Urothelium cell line (cell line): ENCODE measurements at regions not wholly inside any gene's neighbourhood (a gene's known extent, or its start where the extent isn't known, plus 50 kb on each side); places are given as distances from the start of the nearest gene placed in this dataset.

Source experiments
- DNase-seq: peaks from one replicate; pipeline ENCODE4 v3.0.0; 2011; ENCODE audit warnings: low spot score, mixed read lengths
- FAIRE-seq: peaks from 2 replicates; lab custom pipeline; 2011; peaks lifted over from hg19 to GRCh38; lab: Jason Lieb, UNC

DNA sequence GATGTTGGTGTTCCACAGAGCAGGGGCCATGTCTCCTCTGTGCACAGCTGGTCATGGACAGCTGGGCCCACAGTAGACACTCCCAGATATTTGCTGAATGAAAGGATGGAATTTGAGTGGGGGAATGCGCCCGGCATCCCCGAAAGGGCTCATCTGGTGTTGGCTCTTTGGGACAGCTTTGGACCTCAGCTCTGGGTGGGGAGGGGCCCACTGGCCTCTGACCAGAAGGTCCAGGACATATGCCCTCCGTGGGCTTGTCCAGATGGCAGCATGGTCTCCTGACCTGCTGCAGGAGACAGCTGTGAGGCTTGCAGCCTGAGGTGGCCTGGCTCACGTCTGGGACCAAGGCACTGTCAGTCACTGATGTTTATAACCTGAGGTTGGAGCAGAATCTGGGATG lies 160.4 kb upstream of the AJAP1 start:
- DNase-seq (no peak), FAIRE-seq (no peak)

DNA sequence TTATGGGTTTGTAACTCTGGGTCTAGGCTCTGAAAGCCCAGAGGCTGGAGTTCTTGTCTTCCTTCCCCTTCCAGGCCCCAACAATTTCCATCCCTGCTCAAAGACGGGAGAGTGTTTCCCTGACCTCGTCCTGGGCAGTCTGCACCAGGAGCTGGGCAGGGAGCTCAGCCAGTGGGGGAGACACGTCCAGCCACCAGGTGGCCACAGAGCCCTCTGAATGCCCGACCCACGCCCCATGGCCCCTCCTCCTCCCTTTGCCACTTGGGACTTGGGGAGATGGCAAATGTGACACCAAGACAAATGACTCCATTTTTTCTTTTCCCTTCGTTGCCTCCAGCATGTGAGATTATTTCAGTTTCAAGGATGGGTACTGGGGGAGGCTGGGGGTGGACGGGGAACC lies 159.9 kb upstream of the AJAP1 start:
- FAIRE-seq (no peak), DNase-seq (peak; percentile 10)

DNA sequence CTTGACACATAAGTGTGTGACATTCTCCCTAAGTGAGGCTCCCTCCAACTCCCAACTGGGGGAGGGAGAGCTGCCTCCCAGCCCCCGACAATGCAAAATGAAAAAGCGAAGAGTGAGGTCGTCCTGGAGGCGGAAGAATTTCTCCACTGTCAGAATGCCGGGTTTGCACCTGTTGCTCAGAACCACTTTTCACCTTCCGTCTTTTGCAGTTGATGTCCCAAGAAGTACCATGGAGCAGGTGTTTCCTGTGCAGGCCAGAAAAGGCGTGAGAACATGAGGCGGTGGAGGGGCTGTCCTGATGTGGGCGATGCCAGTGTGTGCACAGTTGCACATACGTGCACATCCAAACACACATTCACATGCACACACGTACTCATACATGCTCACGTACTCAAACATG lies 158.6 kb upstream of the AJAP1 start:
- no peak for FAIRE-seq
- DNase-seq: no peak

DNA sequence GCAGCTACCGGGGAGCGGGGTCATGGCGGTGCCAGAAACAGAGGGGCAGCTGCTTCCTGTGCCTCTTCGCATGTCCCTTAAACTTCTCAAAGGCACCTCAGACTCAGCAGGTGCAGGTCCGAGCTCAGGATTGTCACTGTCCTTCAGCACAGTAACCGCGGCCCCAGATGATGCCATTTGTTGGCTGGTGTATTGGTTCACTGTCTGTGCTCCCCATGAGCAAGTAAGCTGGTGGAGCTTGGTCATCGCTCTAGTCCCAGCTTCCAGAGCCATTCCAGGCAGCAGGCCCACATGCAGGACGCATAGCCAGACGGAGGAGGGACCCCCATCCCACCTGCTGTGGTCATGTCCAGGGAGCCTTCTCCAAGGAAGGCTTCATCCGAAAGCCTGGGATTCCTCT lies 154.0 kb upstream of the AJAP1 start:
- DNase-seq (no peak), FAIRE-seq (no peak)

DNA sequence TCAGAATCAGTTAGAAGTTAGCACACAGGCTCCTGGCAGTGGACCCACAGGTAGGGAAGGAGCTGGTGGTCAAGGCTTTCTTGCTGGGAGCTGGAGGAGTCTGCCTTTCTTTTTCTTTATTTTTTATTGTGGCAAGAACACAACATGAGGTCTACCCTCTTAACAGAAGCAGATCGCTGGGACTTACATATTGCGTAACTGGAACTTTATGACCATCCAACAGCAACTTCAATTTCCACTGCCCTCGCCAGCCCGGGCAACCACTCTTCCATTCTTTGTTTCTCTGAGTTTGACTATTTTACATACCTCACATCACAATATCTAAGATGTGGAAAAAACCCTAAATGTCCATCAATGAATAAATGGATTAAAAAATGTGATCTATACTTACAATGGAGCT lies 147.8 kb upstream of the AJAP1 start:
- no peak for FAIRE-seq

DNA sequence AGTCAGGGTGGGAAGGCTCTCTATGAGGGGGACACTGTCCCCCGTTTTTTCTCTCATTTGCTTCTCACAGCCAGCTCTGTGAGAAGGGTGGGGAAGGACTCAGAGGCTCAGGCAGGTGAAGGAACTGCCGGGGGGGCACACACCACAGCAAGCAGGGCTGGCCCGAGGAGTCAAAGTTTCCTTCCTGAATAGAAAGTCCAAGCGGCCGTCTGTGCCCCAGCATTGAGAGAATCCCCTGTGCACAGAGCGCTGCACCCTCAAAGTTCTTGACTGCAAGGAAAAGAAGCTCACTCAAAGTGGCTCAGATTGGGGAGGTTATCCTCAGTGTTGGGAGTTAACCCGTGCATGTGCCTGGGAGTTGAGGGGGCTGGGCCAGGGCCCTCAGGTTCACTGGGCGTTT lies 145.2 kb upstream of the AJAP1 start:
- no peak for DNase-seq
- no peak for FAIRE-seq

More for the DNA sequence above, 147.8 kb upstream of the AJAP1 start:
- DNase-seq: no peak

DNA sequence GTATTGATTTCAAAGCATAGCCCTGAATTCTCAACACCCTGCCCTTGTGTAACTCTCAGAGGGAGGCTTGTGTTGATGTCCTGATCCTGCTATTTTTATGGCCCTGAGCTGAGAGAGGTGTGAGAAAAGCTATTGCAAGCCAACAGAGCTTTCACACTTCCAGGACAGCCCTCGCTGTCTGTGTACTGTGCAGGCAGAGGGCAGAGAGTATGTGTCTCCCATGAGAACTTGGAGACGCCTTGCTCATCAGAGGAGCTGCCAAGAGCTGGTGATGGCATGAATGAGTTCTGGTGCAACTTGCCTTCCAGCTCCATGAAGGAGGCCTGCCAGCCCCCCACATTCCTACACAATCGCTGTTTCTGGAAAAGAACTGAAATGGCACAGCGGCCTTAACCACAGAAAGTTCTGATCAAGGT lies 144.1 kb upstream of the AJAP1 start:
- FAIRE-seq (no peak), DNase-seq (no peak)

DNA sequence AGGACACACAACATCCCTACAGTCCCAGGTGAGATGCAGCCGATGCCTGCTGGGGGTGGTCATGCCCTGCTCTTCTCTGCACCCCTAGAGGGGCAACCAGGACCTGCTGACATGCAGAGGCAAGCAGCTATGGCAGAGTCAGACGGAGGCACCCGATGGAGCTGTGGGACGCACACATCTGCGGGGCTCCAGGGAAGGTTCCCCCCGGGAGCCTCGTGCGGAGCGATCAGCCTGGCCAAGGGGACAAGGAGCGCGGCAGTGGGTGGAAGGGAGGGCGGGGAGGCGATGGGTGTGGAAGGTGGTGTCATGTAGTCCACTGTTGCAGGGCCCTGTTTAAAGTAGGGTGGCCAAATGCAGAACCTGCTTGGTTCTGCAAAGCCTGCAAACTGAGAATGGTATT lies 143.0 kb upstream of the AJAP1 start:
- FAIRE-seq (no peak), DNase-seq (no peak)

DNA sequence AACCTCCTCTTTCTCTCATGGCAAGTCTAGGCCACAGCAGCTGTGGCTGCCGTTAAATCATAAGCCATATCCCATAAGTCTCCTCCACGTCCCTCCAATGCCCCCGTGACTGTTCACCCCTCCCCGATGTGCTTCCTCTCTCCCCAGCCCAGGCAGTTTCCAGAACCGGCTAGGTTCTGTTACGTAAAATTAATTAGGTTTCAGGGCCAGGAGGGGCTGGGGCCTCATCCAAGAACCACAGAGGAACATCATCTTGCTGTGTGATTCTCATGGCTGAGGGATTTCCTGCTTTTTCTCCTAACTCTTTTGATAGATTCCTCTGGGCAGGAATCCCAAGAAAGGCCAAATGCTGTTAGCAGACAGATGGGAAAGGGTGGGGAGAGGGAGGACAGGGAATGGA lies 141.8 kb upstream of the AJAP1 start:
- no peak for DNase-seq
- no peak for FAIRE-seq

DNA sequence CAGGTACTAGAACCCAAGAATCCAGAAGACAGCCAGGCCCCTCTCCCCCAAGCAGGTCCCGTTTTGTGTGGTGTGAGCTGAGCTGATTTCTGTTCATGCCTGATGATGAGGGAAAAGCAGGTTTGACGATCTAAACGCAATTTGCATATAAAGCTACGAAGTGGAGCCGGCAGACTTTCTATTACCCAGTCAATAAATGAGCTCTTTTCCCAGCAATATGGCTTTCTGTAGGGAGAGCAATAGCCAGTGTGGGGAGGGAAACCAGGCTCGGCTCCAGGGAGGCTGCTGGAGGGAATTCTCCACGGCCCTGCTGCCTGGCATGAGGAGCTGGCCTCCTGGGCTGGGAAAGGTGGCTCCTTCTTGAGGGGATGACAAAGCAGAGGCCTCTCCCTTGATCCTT lies 140.7 kb upstream of the AJAP1 start:
- no peak for DNase-seq
- no peak for FAIRE-seq

DNA sequence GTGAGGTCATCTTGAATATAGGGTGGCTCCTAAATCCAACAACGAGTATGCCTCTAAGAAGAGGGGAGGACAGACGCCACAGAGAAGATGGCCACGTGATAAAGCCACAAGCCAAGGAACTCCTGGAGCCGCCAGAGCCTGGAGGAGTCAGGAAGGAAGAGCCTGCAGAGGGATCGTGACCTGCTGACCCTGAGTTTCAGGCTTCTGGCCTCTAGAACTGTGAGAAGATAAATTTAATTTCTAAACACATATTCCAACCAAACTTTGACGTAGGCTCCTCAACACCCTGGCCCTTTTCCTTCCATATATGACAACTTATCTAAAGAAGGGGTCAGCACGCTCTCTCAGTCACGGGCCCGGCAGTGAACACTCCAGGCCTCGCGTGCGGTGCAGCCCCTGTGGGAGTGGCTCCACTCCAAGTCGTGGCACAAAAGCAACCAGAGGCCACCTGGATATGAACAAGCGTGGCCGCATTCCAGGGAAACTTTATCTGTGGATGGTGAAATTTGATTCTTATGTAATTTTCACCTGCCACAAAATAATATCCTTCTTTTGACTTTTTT lies 138.6 kb upstream of the AJAP1 start:
- no peak for DNase-seq

DNA sequence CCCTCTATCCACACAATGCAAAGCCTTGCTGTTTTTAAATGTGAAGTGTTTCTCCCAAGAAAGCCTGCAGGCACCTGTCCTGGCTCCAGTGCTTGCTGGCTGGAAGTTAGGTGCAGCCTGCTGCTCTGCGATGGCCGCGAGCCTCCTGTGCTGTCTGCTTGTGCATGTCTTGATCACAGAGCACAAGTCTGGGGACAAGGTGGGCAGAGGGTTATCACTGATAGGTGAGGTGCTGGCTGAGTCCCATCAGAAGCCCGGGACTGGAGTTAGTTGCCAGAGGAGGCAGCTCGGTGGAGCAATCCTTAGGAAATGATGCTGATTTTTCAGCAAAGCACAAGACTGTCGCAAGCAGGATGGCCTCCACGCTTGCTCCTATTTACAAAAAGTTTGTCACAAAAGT lies 137.8 kb upstream of the AJAP1 start:
- FAIRE-seq (no peak), DNase-seq (no peak)

More for the DNA sequence above, 138.6 kb upstream of the AJAP1 start:
- FAIRE-seq: no peak

DNA sequence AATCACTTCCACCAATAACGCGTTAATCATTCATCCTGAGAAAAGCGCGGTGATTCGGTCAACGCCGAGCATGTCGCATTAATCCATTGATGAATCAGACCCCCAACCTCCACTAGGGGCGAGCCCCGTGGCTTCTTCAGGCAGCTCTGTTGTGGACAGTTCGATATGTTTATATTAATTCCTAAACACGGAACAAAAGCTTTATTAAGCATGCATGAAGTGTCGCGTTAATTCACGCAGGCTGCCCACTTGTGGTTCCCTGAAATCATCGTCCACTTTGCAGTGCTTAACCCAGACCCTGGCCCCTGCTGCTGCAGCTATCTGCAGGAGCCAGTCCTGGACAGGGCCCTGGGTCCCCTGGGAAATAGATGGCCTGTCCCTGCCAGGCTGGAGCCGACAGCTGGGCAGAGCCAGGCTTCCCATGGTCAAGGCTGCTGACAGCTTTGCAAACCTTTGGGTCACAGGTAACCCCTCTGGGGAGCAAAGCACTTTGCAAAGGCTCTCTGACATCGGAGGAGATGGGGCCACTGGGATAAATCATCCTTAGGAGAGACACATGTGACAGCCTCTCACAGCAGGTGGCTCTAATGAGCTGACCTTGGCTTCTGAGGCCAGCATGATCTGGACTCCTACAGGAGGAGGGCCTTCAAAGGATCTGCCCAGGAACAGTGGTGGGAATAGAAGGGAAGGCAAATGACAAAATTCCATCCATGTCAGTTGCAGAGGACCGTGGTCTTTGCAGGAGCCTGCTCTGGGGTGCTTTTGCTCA lies 137.0 kb upstream of the AJAP1 start:
- no peak for DNase-seq
- FAIRE-seq: no peak

DNA sequence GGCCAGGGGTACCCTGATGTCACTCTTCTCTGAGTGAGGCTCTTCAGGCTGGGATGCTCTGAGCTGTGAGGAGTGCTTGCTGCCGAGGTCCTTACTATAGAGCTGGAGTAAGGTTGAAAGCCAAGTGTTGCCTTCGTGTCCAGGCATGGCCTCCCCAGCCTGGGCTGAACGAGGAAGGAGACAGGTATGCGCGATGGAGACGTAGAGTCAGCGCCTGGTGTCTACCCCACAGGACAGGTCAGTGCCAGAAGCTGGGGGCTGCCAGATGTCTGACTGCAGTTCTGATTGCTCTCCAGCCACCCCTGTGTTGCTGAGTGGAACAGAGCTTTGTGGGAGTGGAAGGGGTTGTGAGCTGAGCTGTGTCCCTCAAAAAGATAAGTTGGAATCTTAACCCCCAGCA lies 135.8 kb upstream of the AJAP1 start:
- FAIRE-seq (no peak), DNase-seq (no peak)

DNA sequence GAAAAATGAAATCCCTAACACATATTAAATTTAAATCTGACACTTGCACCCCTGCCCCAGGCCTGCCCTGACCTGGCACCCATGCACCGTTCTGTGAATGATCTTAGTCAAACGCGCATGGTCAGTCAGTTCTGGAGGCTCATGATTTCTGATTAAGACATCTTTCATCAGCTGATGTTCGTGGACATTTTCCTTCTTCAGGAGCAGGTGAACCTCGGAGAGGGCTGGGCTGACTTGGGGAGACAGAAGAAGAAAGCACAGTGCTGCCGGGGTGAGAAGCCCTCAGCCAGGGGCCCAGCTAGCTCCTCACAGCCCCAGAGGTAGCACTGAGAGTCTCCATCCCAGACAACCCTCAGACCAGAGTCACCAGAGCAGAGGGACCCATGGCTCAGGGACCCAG lies 134.5 kb upstream of the AJAP1 start:
- no peak for DNase-seq
- no peak for FAIRE-seq

DNA sequence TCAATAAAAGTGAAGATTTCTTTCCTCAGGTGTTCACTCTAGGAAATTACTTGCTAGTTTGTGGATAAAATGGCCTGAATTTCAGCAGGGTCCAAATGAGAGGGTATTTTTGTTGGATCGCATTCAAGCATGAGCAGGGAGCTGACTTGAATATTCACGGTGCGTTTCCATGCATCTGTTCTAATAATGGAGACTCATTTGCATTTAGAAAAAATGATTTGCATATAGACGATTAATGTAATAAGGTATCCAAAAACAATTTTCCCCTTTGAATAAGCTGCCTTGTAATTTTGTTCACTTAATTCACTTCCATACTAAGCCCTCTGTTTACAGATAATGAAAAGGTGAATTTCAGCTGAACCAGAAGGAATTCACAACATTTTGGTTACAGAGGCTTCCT lies 130.9 kb upstream of the AJAP1 start:
- DNase-seq (no peak), FAIRE-seq (no peak)

DNA sequence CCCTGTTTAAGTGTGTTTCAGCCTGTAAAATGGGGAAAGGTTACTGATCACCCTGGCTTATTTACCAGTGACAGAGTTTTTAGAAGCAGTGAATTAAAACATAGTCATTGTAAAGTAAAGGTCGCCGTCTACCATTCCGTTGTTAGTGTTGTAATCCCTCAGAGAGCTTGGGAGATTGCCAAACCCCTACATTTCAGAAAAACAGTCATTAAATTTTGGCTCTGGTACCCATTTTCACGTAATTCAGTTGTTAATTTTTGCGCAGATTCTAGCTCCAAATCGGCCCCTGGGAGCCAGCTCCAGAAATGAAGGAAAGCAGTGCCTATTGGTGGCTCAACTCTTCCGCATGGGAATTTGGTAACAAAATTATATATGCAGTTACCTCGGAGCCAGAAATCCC lies 127.7 kb upstream of the AJAP1 start:
- DNase-seq: no peak
- FAIRE-seq: no peak

DNA sequence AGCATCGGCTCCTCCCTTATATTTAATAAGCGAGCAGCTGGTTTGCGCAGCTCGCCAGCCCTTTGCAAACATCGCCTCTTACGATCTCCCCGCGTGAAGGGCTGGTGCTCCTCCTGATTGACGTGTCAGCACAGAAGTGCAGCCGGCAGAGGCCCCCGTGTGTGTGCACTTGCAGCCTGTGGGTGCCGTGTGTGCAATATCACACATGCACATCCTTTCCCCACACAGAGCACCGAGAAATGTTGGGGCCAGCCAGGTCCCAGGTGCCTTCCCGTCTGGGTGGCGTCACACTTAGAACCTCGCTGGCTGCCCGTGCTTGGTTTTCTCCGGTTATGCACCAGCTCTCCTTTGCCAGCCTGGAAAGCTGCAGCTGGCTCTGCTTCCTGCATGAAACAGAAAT lies 126.6 kb upstream of the AJAP1 start:
- no peak for FAIRE-seq
- DNase-seq: no peak

DNA sequence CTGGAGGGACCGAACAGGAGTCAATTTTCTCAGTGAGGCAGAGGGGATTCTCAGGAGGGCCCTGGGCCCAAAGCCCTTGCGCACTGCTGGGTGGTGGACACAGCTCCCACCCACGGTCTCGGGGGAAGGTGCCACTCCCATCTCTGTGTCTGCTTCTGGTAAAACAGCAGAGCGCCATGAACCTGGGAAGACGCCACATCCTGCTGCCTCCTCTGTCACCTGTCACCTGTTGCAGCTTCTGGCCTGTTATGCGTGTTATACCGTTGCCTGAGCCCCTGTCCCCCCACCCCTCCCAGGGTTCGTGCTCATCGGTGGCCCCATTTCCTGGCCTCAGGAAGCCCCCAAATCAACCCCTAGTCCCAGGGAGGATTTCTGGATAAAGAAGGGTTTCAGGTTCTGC lies 125.8 kb upstream of the AJAP1 start:
- DNase-seq: no peak
- no peak for FAIRE-seq

DNA sequence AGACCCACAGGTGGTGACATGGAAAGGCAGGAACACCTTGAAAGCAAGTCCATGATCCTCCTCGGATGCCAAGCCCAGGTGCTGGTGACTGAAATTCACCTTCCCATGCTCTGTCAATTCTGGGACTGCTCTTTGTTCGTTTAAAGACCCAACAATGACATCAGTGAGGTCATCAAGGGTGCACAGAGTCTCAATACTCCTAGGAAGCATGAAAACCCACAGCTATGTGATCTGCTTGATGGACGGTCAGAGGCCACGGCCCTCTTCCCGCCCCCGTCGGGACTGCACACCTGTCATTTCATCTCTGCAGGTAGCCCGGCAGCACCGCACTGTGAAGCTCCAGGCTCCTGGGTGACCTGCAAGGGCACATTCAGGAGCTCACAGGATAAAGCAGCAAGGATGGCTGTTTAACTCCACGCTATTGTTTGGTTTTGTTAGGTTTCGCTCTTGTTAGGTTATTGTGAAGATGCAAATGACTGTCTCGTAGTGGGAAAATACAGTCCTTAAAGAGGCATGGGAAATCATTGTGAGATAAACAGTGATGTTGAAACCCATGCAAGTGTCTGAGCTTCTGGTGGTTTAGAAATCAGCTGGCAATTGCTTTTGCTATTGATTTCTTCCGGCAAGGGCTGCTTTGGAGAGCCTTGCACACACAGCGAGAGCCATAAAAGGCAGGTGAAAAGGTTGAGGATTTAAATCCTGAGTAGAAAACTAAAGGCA lies 124.8 kb upstream of the AJAP1 start:
- DNase-seq (no peak), FAIRE-seq (no peak)

DNA sequence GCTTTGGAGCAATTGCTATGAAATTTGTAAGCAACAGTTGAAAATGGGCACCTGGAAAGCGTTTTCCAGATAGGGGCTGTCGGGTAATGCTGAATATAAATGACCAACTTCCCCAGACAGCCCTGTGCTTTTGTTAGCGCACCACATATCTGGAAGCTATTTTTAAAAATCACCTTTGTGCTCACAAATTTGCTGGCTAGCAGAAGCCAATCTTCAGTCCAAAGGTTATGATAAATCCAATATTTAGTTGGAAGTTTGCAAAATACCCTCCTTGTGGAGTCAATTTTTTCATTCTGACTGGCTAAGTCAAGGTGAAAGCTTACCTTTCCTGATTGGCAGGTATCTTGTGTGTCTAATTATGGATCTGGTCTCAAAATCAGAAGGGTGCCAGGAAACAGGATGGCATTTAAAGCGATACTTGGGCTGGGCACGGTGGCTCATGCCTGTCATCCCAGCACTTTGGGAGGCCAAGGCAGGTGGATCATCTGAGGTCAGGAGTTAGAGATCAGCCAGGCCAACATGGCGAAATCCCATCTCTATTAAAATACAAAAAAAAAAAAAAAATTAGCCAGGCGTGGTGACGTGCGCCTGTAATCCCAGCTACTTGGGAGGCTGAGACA lies 124.1 kb upstream of the AJAP1 start:
- DNase-seq (no peak), FAIRE-seq (no peak)

DNA sequence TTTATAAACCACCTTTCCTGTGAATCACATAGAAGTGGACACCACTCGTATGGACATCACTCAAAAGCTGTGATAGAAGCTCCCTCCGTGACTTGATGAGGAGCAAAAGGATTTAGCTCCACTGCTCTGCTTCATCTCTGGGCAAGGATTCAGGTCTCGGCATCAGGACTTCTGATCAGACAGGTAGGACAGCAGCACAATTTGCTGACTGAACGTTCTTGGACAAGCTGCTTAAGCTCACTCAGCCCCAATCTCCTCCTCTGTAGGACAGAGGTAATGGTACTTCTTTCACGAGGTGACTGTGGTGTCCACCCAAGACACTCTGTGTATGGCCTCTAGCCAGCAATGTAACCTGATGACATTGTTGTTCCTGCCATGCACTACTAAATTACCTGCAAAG lies 122.6 kb upstream of the AJAP1 start:
- no peak for DNase-seq

More for the DNA sequence above, 122.6 kb upstream of the AJAP1 start:
- FAIRE-seq: no peak
